ENCODE measurements at regions not wholly inside any gene's neighbourhood (a gene's known extent, or its start where the extent isn't known, plus 50 kb on each side); places are given as distances from the start of the nearest gene placed in this dataset.

GRCh38 chr5:57332361-57332760, 150.2 kb downstream of the ACTBL2 start:
- Histone ChIP-seq H3K4me3 (ENCODE audit: low read length) (no peak overlapping the region), H3K27ac (ENCODE audit: low read length) (no peak overlapping the region), H3K36me3 (ENCODE audit: control insufficient read depth, insufficient read depth, low read length) (no peaks in the 10 kb centered on the region), H3K27me3 (ENCODE audit: control insufficient read depth, insufficient read depth, low read length) (no peaks in the 10 kb centered on the region), H3K4me1 (ENCODE audit: control insufficient read depth, insufficient read depth, low read length) (no peaks in the 10 kb centered on the region), H3K9me3 (ENCODE audit: control insufficient read depth, insufficient read depth, low read length) (no peaks in the 10 kb centered on the region)
- no peaks in the 10 kb centered on the region for H3K27me3 Mint-ChIP-seq (ENCODE audit: low read depth in 2 of 2)
- H3K4me3 Mint-ChIP-seq: no peak overlapping the region
- no peak overlapping the region for H3K27ac Mint-ChIP-seq
- DNase-seq (no peak), ATAC-seq (no peak)
- no peaks in the 10 kb centered on the region for H3K36me3 Mint-ChIP-seq
- intact Hi-C loops (cut with micrococcal nuclease): no loop called here
- WGBS (ENCODE audit: insufficient coverage): 54% methylated on average over 4 of the region's 4 CpGs
- no peaks in the 10 kb centered on the region for H3K9me3 Mint-ChIP-seq
- TF ChIP-seq CTCF (IDR thresholded peaks at IDR 0.05): no peak
- no peaks in the 10 kb centered on the region for H3K4me1 Mint-ChIP-seq

GRCh38 chr5:57327561-57328367, 153.9 kb downstream of the GPBP1 start:
- WGBS (ENCODE audit: insufficient coverage): 69% methylated on average over 3 of the region's 3 CpGs
- Histone ChIP-seq H3K4me1 (ENCODE audit: control insufficient read depth, insufficient read depth, low read length) (no peaks in the 10 kb centered on the region), H3K27me3 (ENCODE audit: control insufficient read depth, insufficient read depth, low read length) (no peaks in the 10 kb centered on the region), H3K27ac (ENCODE audit: low read length) (no peak overlapping the region), H3K4me3 (ENCODE audit: low read length) (no peak overlapping the region), H3K9me3 (ENCODE audit: control insufficient read depth, insufficient read depth, low read length) (no peaks in the 10 kb centered on the region), H3K36me3 (ENCODE audit: control insufficient read depth, insufficient read depth, low read length) (no peaks in the 10 kb centered on the region)
- Mint-ChIP-seq H3K27me3 (ENCODE audit: low read depth in 2 of 2) (no peaks in the 10 kb centered on the region), H3K27ac (no peak overlapping the region), H3K4me3 (no peak overlapping the region), H3K4me1 (no peaks in the 10 kb centered on the region), H3K9me3 (no peaks in the 10 kb centered on the region), H3K36me3 (no peaks in the 10 kb centered on the region)
- TF ChIP-seq CTCF (IDR thresholded peaks at IDR 0.05): no peak
- ATAC-seq (no peak), DNase-seq (no peak)
- intact Hi-C loops (cut with micrococcal nuclease): no loop called here

- Mint-ChIP-seq H3K4me1 (no peaks in the 10 kb centered on the region), H3K27ac (no peak overlapping the region), H3K4me3 (no peak overlapping the region), H3K9me3 (no peaks in the 10 kb centered on the region), H3K36me3 (no peaks in the 10 kb centered on the region), H3K27me3 (ENCODE audit: low read depth in 2 of 2) (no peaks in the 10 kb centered on the region)
- DNase-seq (no peak), ATAC-seq (no peak)
- Histone ChIP-seq H3K27me3 (ENCODE audit: control insufficient read depth, insufficient read depth, low read length) (no peaks in the 10 kb centered on the region), H3K36me3 (ENCODE audit: control insufficient read depth, insufficient read depth, low read length) (no peaks in the 10 kb centered on the region), H3K9me3 (ENCODE audit: control insufficient read depth, insufficient read depth, low read length) (no peaks in the 10 kb centered on the region), H3K4me1 (ENCODE audit: control insufficient read depth, insufficient read depth, low read length) (no peaks in the 10 kb centered on the region), H3K27ac (ENCODE audit: low read length) (no peak overlapping the region), H3K4me3 (ENCODE audit: low read length) (no peak overlapping the region)
- WGBS (ENCODE audit: insufficient coverage): 79% methylated on average over 3 of the region's 4 CpGs
- TF ChIP-seq CTCF (IDR thresholded peaks at IDR 0.05): no peak
- intact Hi-C loops (cut with micrococcal nuclease): no loop called here
Measured at GRCh38 chr5:57325678-57326397, 152.0 kb downstream of the GPBP1 start.
